Fibroblast of villous mesenchyme (primary cell): ENCODE measurements at regions not wholly inside any gene's neighbourhood (a gene's known extent, or its start where the extent isn't known, plus 50 kb on each side); places are given as distances from the start of the nearest gene placed in this dataset.
"Not testable (repeated sequence)": the region's sequence is repeated elsewhere in the genome, so short reads cannot be mapped to it uniquely, and the experiment has no call there.

ENCODE experiments used
- DNase-seq: peaks from one replicate; pipeline ENCODE4 v3.0.0-alpha.2; 2010; ENCODE audit warnings: low read depth
- H3K4me3 ChIP-seq: 2 replicates; pipeline ENCODE4 v1.5.1; 2011; ENCODE audit warnings: low read depth, mild to moderate bottlenecking, low read length
- CTCF ChIP-seq: IDR thresholded peaks from 2 replicates; pipeline ENCODE4 v1.5.1; 2012; ENCODE audit warnings: low read depth, mild to moderate bottlenecking, low read length; ENCODE audit not compliant: insufficient read depth

DNA sequence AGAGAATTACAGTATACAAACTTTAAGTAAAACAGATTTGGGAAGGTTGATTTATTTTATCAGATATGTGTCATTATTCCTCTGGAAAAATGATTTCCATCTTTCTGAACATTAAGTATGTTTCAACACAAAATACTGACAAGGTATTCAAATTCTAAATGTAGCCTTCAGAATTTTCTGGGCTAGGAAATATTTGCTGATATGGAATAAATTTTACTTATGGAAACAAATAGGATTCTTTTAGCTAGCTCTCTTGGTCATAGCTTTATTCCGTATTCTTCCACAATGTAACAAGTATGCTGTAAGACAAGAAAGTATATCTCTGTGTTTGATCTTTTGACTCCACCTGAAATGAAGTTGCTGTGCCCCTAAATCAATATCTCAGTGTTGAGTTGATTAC lies 1125.2 kb upstream of the CITED2 start:
- no peak for TF ChIP-seq CTCF
- DNase-seq, result no peak
- no peak overlapping the region for H3K4me3 ChIP-seq

DNA sequence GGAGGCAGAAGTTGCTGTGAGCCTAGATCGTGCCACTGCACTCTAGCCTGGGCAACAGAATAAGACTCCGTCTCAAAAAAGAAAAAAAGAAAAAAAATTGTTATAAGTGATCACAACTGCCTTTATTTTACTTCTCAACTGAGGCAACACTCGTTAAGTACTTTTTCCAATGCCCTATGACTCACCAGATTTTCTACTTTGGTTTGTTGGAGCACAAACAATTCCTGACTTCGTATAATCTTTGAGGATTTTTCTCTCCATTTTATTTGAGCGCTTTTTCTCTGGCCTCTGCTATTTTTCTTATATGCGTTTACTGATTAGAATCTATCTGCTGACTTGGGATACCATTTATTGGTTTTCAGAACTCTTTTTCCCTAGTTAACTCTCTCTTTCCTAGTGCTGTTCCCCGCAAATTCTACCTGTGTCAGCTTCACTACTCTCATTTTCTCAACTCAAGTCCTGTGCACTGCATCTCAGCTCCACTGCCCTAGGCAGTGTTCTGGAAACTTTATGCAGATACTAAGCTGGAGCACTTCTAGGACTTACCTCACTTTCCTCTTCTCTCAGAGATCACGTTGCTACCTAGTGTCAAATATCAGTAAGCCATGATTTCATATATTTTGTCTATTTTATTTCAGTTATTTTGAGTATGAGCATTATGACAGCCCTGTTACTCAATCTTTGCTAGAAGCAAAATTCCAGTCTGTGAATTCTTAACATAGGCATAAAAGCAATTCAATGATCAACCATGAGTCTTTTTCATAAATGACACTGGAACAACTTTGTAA lies 1120.1 kb upstream of the CITED2 start:
- H3K4me3 ChIP-seq, result no peak overlapping the region
- TF ChIP-seq CTCF, result no peak
- DNase-seq, result peak; percentile 29

GRCh38 chr6:140493470-140493869 lies 1119.0 kb upstream of the CITED2 start:
- not testable (repeated sequence) for DNase-seq, H3K4me3 ChIP-seq

- H3K4me3 ChIP-seq, result no peak overlapping the region
- DNase-seq, result no peak
- TF ChIP-seq CTCF, result no peak
These were observed 1115.6 kb upstream of the CITED2 start for GRCh38 chr6:140490081-140490480.

- TF ChIP-seq CTCF, result no peak
- H3K4me3 ChIP-seq, result no peak overlapping the region
- peak; percentile 40 for DNase-seq
These were observed 1113.1 kb upstream of the CITED2 start for GRCh38 chr6:140487586-140487985.

- no peak for TF ChIP-seq CTCF
- no peak for DNase-seq
- H3K4me3 ChIP-seq, result no peak overlapping the region
These were observed 1112.3 kb upstream of the CITED2 start for GRCh38 chr6:140486450-140487361.

DNA sequence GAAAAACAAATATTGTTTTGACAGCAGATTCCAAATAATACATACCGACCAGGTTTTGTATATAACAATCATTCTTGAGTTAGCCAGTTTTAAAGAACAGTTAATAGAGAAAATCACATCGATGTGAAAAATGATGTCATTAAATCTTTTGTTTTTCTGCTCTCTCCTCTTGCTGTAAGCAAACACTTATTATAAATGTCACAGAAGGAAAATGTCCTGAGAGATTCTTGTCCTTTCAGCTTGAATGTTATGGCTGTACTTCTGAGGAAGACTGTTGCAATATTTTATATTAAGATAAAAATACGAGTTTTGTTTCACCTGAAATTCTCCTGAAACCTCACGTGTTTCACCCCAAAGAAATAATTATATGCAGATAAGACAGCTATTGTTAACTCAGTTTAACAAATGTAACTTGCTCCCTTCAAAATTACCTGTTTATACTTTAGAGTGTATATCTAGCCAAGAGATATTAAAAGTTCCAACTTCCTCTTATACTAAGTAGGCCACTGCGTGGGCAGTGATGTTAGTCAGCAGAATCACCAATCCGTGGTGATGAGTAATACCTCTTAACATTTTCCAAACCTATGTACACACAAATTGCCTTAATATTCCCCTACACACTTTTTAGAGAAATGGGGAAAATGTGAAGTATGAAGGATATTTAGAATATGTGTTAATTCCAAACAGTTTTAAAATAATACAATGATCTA lies 1111.4 kb upstream of the CITED2 start:
- H3K4me3 ChIP-seq, result no peak overlapping the region
- no peak for TF ChIP-seq CTCF
- DNase-seq, result peak; percentile 84
